HepG2 (cell line): ENCODE measurements at regions not wholly inside any gene's neighbourhood (a gene's known extent, or its start where the extent isn't known, plus 50 kb on each side); places are given as distances from the start of the nearest gene placed in this dataset.

Source experiments
- ARHGAP35 ChIP-seq: sonication (generic); formaldehyde crosslinking; IDR thresholded peaks from 2 replicates; pipeline ENCODE4 v1.9.0; 2022; ENCODE audit warnings: mild to moderate bottlenecking, inconsistent platforms, moderate library complexity, missing genetic modification reagents, borderline replicate concordance
- BHLHE40 ChIP-seq: IDR thresholded peaks from 2 replicates; pipeline ENCODE4 v1.6.1; 2011; ENCODE audit warnings: low read length, improper control_type of control experiment
- CTCF ChIP-seq: sonication (generic); formaldehyde crosslinking; IDR thresholded peaks from 2 replicates; pipeline ENCODE4 v1.5.0; 2020; ENCODE audit warnings: mild to moderate bottlenecking, missing genetic modification reagents, moderate library complexity
- DPF2 ChIP-seq: sonication (generic); formaldehyde crosslinking; IDR thresholded peaks from 2 replicates; pipeline ENCODE4 v1.4.0; 2020; ENCODE audit warnings: mild to moderate bottlenecking, low read depth, missing genetic modification reagents, borderline replicate concordance
- DR1 ChIP-seq: sonication (generic); formaldehyde crosslinking; IDR thresholded peaks from 2 replicates; pipeline ENCODE4 v1.8.0; 2021; ENCODE audit warnings: mild to moderate bottlenecking, missing genetic modification reagents, inconsistent platforms
- GATAD2A ChIP-seq: IDR thresholded peaks from 2 replicates; pipeline ENCODE4 v1.6.1; 2016
- HOXA3 ChIP-seq: sonication (generic); formaldehyde crosslinking; IDR thresholded peaks from 2 replicates; pipeline ENCODE4 v1.5.0; 2020; ENCODE audit warnings: missing genetic modification reagents
- ISL2 ChIP-seq: sonication (generic); formaldehyde crosslinking; IDR thresholded peaks from 2 replicates; pipeline ENCODE4 v1.5.0; 2020; ENCODE audit warnings: missing genetic modification reagents
- POGZ ChIP-seq: sonication (generic); formaldehyde crosslinking; IDR thresholded peaks from 2 replicates; pipeline ENCODE4 v1.4.0; 2020; ENCODE audit warnings: mild to moderate bottlenecking, missing genetic modification reagents
- RNF2 ChIP-seq: fragments of 450-650 bp; conservative IDR thresholded peaks from 2 replicates; pipeline ENCODE4 v1.6.1; 2016; ENCODE audit warnings: low read depth
- SALL1 ChIP-seq: sonication (generic); formaldehyde crosslinking; IDR thresholded peaks from 2 replicates; pipeline ENCODE4 v1.8.0; 2022; ENCODE audit warnings: mild to moderate bottlenecking, missing genetic modification reagents
- STAG1 ChIP-seq: sonication (generic); formaldehyde crosslinking; IDR thresholded peaks from 2 replicates; pipeline ENCODE4 v1.4.0; 2020; ENCODE audit warnings: missing genetic modification reagents
- TBX2 ChIP-seq: sonication (generic); formaldehyde crosslinking; IDR thresholded peaks from 2 replicates; pipeline ENCODE4 v1.5.0; 2020; ENCODE audit warnings: missing genetic modification reagents, mild to moderate bottlenecking, borderline replicate concordance
- ZBTB7A ChIP-seq: sonication (generic); formaldehyde crosslinking; IDR thresholded peaks from 2 replicates; pipeline ENCODE4 v1.8.0; 2022; ENCODE audit warnings: mild to moderate bottlenecking, missing genetic modification reagents
- ZMAT5 ChIP-seq: sonication (generic); formaldehyde crosslinking; IDR thresholded peaks from 2 replicates; pipeline ENCODE4 v1.5.0; 2020; ENCODE audit warnings: mild to moderate bottlenecking, low read depth, missing genetic modification reagents, borderline replicate concordance
- ZNF331 ChIP-seq: sonication (generic); formaldehyde crosslinking; IDR thresholded peaks from 2 replicates; pipeline ENCODE4 v1.4.0; 2020; ENCODE audit warnings: missing genetic modification reagents
- ZNF441 ChIP-seq: sonication (generic); formaldehyde crosslinking; IDR thresholded peaks from 2 replicates; pipeline ENCODE4 v1.7.0; 2021; ENCODE audit warnings: missing genetic modification reagents, borderline replicate concordance
- ZNF468 ChIP-seq: sonication (generic); formaldehyde crosslinking; IDR thresholded peaks from 2 replicates; pipeline ENCODE4 v1.8.0; 2022; ENCODE audit warnings: mild to moderate bottlenecking, moderate library complexity, missing genetic modification reagents
- ZNF501 ChIP-seq: sonication (generic); formaldehyde crosslinking; IDR thresholded peaks from 2 replicates; pipeline ENCODE4 v1.5.1; 2020; ENCODE audit warnings: mild to moderate bottlenecking, moderate library complexity, missing genetic modification reagents
- ZNF556 ChIP-seq: sonication (generic); formaldehyde crosslinking; IDR thresholded peaks from 2 replicates; pipeline ENCODE4 v1.4.0; 2020; ENCODE audit warnings: mild to moderate bottlenecking, missing genetic modification reagents, borderline replicate concordance
- ZNF607 ChIP-seq: sonication (generic); formaldehyde crosslinking; IDR thresholded peaks from 2 replicates; pipeline ENCODE4 v1.5.1; 2020; ENCODE audit warnings: missing genetic modification reagents, mild to moderate bottlenecking, borderline replicate concordance
- ZNF784 ChIP-seq: sonication (generic); formaldehyde crosslinking; IDR thresholded peaks from 2 replicates; pipeline ENCODE4 v1.5.1; 2020; ENCODE audit warnings: missing genetic modification reagents, mild to moderate bottlenecking, borderline replicate concordance
- ZSCAN9 ChIP-seq: IDR thresholded peaks from 2 replicates; pipeline ENCODE4 v1.6.1; 2016; ENCODE audit warnings: borderline replicate concordance
- TF ChIP-seq, protein P1 (sequence below): sonication (generic); formaldehyde crosslinking; IDR thresholded peaks from 2 replicates; pipeline ENCODE4 v1.9.0; 2021; ENCODE audit warnings: missing genetic modification reagents, mild to moderate bottlenecking, borderline replicate concordance
- TF ChIP-seq, protein P2 (sequence below): sonication (generic); formaldehyde crosslinking; IDR thresholded peaks from 2 replicates; pipeline ENCODE4 v1.4.0; 2020; ENCODE audit warnings: missing genetic modification reagents, borderline replicate concordance

GRCh38 chr13:74040200-74040599 lies 94.0 kb downstream of the KLF12 start (continued):
- TF ChIP-seq, protein P1, sequence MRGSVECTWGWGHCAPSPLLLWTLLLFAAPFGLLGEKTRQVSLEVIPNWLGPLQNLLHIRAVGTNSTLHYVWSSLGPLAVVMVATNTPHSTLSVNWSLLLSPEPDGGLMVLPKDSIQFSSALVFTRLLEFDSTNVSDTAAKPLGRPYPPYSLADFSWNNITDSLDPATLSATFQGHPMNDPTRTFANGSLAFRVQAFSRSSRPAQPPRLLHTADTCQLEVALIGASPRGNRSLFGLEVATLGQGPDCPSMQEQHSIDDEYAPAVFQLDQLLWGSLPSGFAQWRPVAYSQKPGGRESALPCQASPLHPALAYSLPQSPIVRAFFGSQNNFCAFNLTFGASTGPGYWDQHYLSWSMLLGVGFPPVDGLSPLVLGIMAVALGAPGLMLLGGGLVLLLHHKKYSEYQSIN (CRISPR knock-in tag), result no peak
- TF ChIP-seq ZNF556 (CRISPR knock-in tag), result no peak
- TF ChIP-seq ZNF441 (CRISPR knock-in tag), result no peak
- TF ChIP-seq ZNF501, result no peak
- TF ChIP-seq ZNF607 (CRISPR knock-in tag), result no peak
- TF ChIP-seq TBX2, result no peak
- TF ChIP-seq HOXA3, result no peak
- no peak for TF ChIP-seq ZSCAN9
- TF ChIP-seq ARHGAP35 (CRISPR knock-in tag), result no peak
- TF ChIP-seq ISL2 (CRISPR knock-in tag), result no peak
- no peak for TF ChIP-seq ZNF784 (CRISPR knock-in tag)
- no peak for TF ChIP-seq ZMAT5 (CRISPR knock-in tag)
- TF ChIP-seq DPF2 (CRISPR knock-in tag), result no peak
- TF ChIP-seq DR1 (CRISPR knock-in tag), result no peak
- TF ChIP-seq ZNF468 (CRISPR knock-in tag), result no peak
- TF ChIP-seq ZNF331 (CRISPR knock-in tag), result no peak
- TF ChIP-seq, protein P2, sequence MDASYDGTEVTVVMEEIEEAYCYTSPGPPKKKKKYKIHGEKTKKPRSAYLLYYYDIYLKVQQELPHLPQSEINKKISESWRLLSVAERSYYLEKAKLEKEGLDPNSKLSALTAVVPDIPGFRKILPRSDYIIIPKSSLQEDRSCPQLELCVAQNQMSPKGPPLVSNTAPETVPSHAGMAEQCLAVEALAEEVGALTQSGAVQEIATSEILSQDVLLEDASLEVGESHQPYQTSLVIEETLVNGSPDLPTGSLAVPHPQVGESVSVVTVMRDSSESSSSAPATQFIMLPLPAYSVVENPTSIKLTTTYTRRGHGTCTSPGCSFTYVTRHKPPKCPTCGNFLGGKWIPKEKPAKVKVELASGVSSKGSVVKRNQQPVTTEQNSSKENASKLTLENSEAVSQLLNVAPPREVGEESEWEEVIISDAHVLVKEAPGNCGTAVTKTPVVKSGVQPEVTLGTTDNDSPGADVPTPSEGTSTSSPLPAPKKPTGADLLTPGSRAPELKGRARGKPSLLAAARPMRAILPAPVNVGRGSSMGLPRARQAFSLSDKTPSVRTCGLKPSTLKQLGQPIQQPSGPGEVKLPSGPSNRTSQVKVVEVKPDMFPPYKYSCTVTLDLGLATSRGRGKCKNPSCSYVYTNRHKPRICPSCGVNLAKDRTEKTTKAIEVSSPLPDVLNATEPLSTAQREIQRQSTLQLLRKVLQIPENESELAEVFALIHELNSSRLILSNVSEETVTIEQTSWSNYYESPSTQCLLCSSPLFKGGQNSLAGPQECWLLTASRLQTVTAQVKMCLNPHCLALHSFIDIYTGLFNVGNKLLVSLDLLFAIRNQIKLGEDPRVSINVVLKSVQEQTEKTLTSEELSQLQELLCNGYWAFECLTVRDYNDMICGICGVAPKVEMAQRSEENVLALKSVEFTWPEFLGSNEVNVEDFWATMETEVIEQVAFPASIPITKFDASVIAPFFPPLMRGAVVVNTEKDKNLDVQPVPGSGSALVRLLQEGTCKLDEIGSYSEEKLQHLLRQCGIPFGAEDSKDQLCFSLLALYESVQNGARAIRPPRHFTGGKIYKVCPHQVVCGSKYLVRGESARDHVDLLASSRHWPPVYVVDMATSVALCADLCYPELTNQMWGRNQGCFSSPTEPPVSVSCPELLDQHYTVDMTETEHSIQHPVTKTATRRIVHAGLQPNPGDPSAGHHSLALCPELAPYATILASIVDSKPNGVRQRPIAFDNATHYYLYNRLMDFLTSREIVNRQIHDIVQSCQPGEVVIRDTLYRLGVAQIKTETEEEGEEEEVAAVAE (CRISPR knock-in tag), result no peak
- TF ChIP-seq STAG1 (CRISPR knock-in tag), result peak; percentile 78
- peak; percentile 35; the same call in 1 of the 2 replicates for TF ChIP-seq SALL1 (CRISPR knock-in tag)
- no peak for TF ChIP-seq GATAD2A (CRISPR knock-in tag)
- peak; percentile 74 for TF ChIP-seq CTCF (CRISPR knock-in tag)
- TF ChIP-seq ZBTB7A (CRISPR knock-in tag), result no peak
- TF ChIP-seq BHLHE40, result no peak
- TF ChIP-seq POGZ (CRISPR knock-in tag), result peak; percentile 38; the same call in 1 of the 2 replicates
- TF ChIP-seq RNF2, result no peak
